Natural killer cell treated with Interleukin-12 subunit alpha and Interleukin-12 subunit beta and Interleukin-15 and Interleukin-18, amount 100 ng/mL, for 72 hours (primary cell): ENCODE measurements at regions not wholly inside any gene's neighbourhood (a gene's known extent, or its start where the extent isn't known, plus 50 kb on each side); places are given as distances from the start of the nearest gene placed in this dataset.
A peak's percentile ranks its signal among the peaks of the same experiment; 100 is the strongest.

Source experiments
- ATAC-seq, 2 donors: fragments of 150-1000 bp; cut with Tn5 transposase in 1 of 2; sonication (Bioruptor Pico), chemical (Tn5 transposase) in 1 of 2; 2 replicates each; pipeline ENCODE4 v1.10.0; 2021
- DNase-seq: peaks from one replicate; pipeline ENCODE4 v3.0.0; 2022; ENCODE audit warnings: low spot score
- H3K27ac Mint-ChIP-seq, 2 donors: 1 replicate in 1 of 2; 2 replicates in 1 of 2; pipeline ENCODE4 v1.8.0; 2022; ENCODE audit warnings: mixed read lengths in 2 of 2, mild to moderate bottlenecking in 1 of 2, moderate library complexity in 1 of 2
- H3K27me3 Mint-ChIP-seq, 2 donors: 1 replicate in 1 of 2; 2 replicates in 1 of 2; pipeline ENCODE4 v1.8.0; 2022; ENCODE audit warnings: mixed read lengths in 2 of 2
- H3K36me3 Mint-ChIP-seq: one replicate; pipeline ENCODE4 v1.8.0; 2022; ENCODE audit warnings: mixed read lengths
- H3K4me1 Mint-ChIP-seq, 2 donors: 1 replicate in 1 of 2; 2 replicates in 1 of 2; pipeline ENCODE4 v1.8.0; 2022; ENCODE audit warnings: low read depth in 2 of 2, mixed read lengths in 2 of 2, mild to moderate bottlenecking in 1 of 2
- H3K4me3 Mint-ChIP-seq: one replicate; pipeline ENCODE4 v1.8.0; 2022; ENCODE audit warnings: mixed read lengths
- H3K9me3 Mint-ChIP-seq: 2 replicates; pipeline ENCODE4 v1.8.0; 2022; ENCODE audit warnings: mixed read lengths

DNA sequence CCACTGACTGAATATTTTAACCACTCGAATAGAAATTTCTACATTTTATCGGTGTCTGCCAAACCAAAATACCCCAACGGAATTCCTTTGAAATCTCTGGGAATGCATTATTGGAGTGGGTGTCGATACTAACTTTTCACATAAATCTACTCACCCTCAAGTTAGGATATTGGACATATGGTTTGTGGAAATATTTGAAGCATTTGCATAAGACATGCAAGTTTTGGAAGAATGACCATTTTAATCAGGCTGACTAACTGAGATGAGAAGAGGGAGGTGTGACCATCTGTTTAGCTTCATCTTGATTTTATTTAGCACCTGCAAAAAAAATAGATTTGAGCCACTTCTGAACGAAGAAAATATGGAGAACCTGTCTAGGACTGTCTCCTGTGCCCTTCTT lies 61.2 kb downstream of the KLF6 start:
- H3K27ac Mint-ChIP-seq = no peak overlapping the region
- peaks cover 21 to 25% of the 10 kb centered on the region in 2 donors for H3K4me1 Mint-ChIP-seq
- ATAC-seq (no peak), DNase-seq (no peak)
- no peak overlapping the region for H3K4me3 Mint-ChIP-seq
- H3K27me3 Mint-ChIP-seq = peaks cover 0 to 8% of the 10 kb centered on the region in 2 donors
- no peaks in the 10 kb centered on the region for H3K36me3 Mint-ChIP-seq
- peaks cover 3% of the 10 kb centered on the region for H3K9me3 Mint-ChIP-seq

DNA sequence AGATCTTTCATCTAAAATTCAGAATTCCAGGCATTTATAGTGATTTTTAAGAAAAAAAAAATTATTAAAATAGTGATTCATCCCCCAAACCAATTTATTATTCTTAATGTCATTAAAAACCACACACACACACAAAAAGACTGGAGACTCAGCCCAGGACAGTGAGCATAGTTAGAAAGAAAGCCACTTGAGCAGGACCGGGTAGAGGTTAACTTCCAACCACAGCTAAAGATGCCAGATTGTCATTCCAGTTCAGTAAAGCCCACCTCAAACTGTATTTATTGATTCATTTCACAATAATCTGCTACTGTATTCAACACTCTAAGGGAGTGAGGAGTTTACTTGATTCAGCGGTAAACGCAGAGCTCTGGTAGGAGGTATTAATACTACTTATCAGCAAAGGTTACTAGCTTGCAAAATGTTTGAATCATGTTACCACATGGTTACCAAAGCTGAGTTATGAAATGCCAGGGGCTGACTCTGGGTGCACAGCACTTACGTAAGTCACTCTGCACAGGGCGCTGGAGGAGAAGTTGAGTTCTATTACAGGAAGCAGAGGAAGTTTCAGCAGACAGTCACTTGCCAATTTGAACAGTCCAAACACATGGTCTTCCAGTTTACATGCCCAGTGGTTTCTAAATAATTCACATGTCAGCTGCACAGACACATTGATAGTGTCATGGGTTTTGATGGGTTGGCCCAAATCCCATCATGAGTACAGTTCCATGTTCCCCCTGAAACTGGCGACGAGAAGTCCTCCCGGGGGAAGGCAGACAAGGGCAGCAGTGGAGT lies 64.6 kb downstream of the KLF6 start:
- ATAC-seq (peak; percentile 91 to 94), DNase-seq (peak; percentile 83)
- H3K27ac Mint-ChIP-seq = peak overlapping the region; percentile 96 to 98
- peaks cover 22 to 32% of the 10 kb centered on the region in 2 donors for H3K4me1 Mint-ChIP-seq
- H3K36me3 Mint-ChIP-seq = no peaks in the 10 kb centered on the region
- H3K9me3 Mint-ChIP-seq = peaks cover 3% of the 10 kb centered on the region
- peaks cover 0 to 5% of the 10 kb centered on the region in 2 donors for H3K27me3 Mint-ChIP-seq
- peak overlapping the region; percentile 85 for H3K4me3 Mint-ChIP-seq

DNA sequence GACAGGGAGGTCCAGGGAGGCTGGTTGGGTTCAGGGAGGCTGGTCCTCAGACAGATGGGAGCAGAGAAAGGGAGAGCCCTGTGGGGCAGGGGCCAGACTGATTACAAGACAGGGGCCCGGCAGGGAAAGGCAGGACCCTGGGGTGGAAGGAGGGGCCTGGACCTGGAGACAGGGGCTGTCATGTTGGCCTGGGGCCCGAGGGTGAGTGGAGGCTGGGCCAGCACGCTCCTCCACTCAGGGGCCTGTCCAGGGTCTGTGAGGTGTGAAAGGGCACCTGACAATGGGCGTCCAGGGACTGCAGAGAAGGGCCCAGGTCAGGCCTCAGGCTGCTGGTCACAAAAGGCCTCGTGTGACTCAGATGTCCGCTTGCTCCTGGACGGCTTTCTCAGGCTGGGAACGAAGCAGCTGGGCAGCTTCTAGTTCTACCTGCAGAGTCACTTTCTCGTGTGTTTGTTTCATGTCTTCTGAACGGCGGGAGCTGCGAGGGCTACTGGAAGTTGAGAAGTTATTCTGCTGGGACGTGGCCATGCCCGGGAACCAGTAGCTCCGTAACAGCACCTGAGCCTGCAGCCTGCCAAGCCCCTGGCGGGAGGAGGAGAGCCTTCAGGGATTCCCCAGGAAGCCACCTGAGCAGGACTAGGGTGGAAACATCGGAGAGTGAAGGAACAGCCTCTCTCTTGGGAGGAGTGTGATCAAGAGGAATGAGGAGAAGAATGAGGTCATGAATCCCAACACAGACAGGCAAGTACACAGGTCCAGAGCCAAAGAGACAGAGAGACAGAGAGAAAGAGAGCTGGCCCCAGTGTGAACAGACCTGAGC lies 65.8 kb downstream of the KLF6 start:
- peaks cover 3% of the 10 kb centered on the region for H3K9me3 Mint-ChIP-seq
- DNase-seq (no peak), ATAC-seq (no peak)
- H3K27ac Mint-ChIP-seq = peak overlapping the region; percentile 96 to 98
- peaks cover 0 to 2% of the 10 kb centered on the region in 2 donors for H3K27me3 Mint-ChIP-seq
- H3K36me3 Mint-ChIP-seq = no peaks in the 10 kb centered on the region
- peak overlapping the region; percentile 40 for H3K4me3 Mint-ChIP-seq
- peaks cover 30 to 36% of the 10 kb centered on the region in 2 donors for H3K4me1 Mint-ChIP-seq

DNA sequence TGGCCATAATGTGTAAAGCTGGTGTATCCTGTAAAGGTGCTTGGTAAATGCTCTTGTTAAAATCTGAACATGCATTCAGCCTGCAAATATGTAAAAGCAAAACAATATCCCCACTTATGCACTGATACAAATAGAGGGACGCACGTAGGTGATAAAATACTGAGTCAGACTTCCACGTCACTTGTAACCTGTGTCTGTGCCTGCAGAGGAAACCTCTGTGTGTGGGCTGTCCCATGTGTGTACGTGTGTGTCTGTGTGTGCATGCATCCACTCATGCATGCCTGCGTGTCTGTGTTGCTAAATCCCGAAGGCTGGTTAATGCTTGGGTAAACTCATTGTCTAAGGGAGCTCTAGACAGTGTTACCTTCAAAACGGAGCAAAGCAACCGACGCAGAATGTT lies 68.9 kb downstream of the KLF6 start:
- no peak overlapping the region for H3K27ac Mint-ChIP-seq
- no peaks in the 10 kb centered on the region for H3K27me3 Mint-ChIP-seq
- DNase-seq (no peak), ATAC-seq (no peak)
- peaks cover 4% of the 10 kb centered on the region for H3K9me3 Mint-ChIP-seq
- no peak overlapping the region for H3K4me3 Mint-ChIP-seq
- peaks cover 2% of the 10 kb centered on the region for H3K36me3 Mint-ChIP-seq
- H3K4me1 Mint-ChIP-seq = peaks cover 25 to 28% of the 10 kb centered on the region in 2 donors

DNA sequence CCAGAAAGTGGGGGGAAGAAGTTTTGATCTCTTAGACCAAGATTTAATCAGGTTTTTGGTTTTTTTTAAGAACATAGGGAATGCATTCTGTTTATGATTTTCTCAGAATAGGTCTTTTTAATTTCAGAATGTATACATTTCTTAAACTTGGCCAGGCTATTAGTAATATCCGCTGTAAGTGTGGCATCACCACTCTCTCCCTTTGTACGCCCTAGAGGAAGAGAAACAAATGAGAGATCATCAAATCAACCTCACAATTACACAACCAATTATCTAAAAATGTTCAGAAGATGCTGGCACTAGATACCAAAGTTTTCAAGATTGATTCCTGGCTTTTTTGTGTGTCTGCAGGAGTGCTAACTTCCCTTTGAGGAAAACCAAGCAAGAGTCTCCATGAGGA lies 70.0 kb downstream of the KLF6 start:
- Mint-ChIP-seq H3K27me3 (no peaks in the 10 kb centered on the region), H3K4me3 (no peak overlapping the region), H3K4me1 (peaks cover 14 to 17% of the 10 kb centered on the region in 2 donors), H3K27ac (peak overlapping the region; percentile 29 to 48), H3K36me3 (peaks cover 5% of the 10 kb centered on the region), H3K9me3 (peaks cover 7% of the 10 kb centered on the region)
- DNase-seq = no peak
- ATAC-seq = peak in 1 of 2 donors; percentile 67

DNA sequence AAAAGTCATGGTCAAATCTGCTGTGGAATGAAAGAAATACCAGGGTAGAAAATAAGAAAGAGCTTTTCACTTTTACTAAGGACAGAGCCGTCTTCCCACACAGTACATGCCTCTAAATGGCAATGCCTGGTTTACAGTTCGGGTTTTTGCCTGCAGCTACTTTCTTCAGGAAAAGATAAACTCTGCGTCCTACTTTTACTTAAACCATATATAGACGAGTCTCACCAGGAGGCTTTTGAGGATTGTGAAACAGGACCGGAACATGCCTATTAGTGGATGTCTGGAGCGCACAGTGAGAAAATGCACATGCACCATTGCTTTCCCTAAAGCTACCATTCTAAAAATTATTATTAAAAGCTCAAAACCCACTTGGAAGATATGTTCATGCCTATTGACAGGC lies 70.5 kb downstream of the KLF6 start:
- H3K27ac Mint-ChIP-seq = peak overlapping the region; percentile 29 to 48
- ATAC-seq (no peak), DNase-seq (no peak)
- H3K4me1 Mint-ChIP-seq = peaks cover 12 to 15% of the 10 kb centered on the region in 2 donors
- no peak overlapping the region for H3K4me3 Mint-ChIP-seq
- peaks cover 5% of the 10 kb centered on the region for H3K36me3 Mint-ChIP-seq
- H3K9me3 Mint-ChIP-seq = peaks cover 7% of the 10 kb centered on the region
- H3K27me3 Mint-ChIP-seq = no peaks in the 10 kb centered on the region

DNA sequence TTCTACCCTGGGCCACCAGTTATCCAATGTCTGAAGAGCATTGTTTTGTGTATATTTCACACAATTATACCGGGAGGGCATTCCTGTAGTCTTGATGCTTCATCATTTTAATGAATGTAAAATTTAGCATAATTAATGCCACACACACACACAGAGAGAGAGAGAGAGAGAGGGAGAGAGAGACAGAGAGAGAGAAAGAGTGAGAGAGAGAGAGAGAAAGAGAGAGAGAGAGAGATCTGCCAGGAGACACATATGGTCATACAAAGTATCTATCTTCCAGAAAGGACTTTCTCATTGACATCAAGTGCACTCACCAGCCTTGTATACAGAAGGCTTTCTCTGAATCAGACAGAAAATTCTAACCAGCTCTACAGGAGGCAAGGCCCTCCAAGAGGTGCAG lies 72.3 kb downstream of the KLF6 start:
- Mint-ChIP-seq H3K4me3 (no peak overlapping the region), H3K27ac (no peak overlapping the region), H3K4me1 (peaks cover 8 to 9% of the 10 kb centered on the region in 2 donors), H3K36me3 (peaks cover 5% of the 10 kb centered on the region), H3K9me3 (peaks cover 7% of the 10 kb centered on the region), H3K27me3 (peaks cover 0 to 3% of the 10 kb centered on the region in 2 donors)
- ATAC-seq = no peak
- no peak for DNase-seq

DNA sequence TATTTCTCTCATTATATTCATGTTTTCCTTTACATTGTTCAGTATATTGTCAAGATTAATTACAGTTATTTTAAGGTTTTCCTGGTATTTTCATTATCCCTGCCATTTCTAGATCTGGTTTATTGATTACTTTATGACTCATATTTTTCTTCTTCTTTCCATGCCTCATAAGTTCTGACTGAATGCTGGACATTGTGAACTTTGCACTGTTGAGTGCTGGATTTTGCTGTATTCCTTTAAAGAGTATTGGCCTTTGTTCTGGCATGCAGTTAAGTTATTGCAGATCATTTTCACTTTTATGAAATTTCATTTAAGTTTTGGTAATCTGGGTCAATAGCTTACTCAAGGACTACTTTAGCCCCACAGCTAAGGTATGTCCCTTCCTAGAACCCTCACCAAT lies 73.1 kb downstream of the KLF6 start:
- no peak for DNase-seq
- Mint-ChIP-seq H3K4me3 (no peak overlapping the region), H3K27me3 (peaks cover 0 to 3% of the 10 kb centered on the region in 2 donors), H3K4me1 (peaks cover 7 to 9% of the 10 kb centered on the region in 2 donors), H3K9me3 (peaks cover 7% of the 10 kb centered on the region), H3K36me3 (peaks cover 5% of the 10 kb centered on the region), H3K27ac (no peak overlapping the region)
- ATAC-seq = no peak

DNA sequence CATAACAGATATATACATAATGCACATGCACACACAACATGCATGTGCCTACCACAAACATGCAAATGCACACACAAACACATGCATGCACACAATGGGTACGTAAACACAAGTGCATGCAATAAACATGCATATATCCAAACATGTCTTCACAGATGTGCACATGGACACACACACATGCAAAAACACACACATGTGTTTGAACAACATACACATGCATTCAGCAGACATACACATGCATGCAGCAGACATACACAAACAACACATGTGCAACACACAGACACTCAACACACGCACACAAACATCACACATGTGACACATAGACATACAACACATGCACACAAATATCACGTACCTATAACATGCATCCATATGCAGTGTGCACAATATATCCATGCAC lies 74.2 kb downstream of the KLF6 start:
- H3K9me3 Mint-ChIP-seq = peaks cover 7% of the 10 kb centered on the region
- H3K36me3 Mint-ChIP-seq = peaks cover 5% of the 10 kb centered on the region
- no peak overlapping the region for H3K27ac Mint-ChIP-seq
- no peak overlapping the region for H3K4me3 Mint-ChIP-seq
- peaks cover 0 to 3% of the 10 kb centered on the region in 2 donors for H3K27me3 Mint-ChIP-seq
- peaks cover 4 to 9% of the 10 kb centered on the region in 2 donors for H3K4me1 Mint-ChIP-seq
- ATAC-seq (no peak), DNase-seq (no peak)

DNA sequence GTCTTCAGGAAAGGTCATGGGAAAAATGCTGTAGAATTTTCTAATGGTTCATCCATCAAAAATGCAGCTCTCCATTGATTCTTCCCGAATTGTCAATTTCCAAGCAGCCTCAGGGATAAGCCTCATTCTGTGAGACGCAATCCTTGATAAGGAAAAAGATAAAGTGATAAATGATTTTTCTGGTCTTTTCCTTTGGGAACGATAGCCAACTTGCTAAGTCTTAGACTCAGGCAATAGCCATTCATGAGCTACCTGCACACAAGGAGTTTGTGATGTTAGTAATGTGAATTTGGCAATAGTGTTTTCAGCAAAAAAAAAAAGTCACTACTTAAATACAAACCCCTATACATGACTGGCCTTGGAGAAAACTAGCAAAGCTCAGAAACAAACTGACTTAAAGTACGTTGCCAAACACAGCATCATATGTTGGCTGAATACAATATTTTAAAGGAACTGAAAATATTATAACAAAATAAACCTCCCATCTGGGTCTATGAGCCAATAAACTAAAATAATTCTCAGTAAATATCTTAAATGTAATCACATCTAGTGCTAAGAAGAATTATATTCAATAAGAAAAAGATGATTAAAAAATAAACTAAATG lies 75.5 kb downstream of the KLF6 start:
- Mint-ChIP-seq H3K27me3 (peaks cover 0 to 3% of the 10 kb centered on the region in 2 donors), H3K4me1 (no peaks in the 10 kb centered on the region), H3K9me3 (peaks cover 7% of the 10 kb centered on the region), H3K36me3 (peaks cover 5% of the 10 kb centered on the region), H3K4me3 (no peak overlapping the region), H3K27ac (no peak overlapping the region)
- no peak for ATAC-seq
- DNase-seq = no peak

DNA sequence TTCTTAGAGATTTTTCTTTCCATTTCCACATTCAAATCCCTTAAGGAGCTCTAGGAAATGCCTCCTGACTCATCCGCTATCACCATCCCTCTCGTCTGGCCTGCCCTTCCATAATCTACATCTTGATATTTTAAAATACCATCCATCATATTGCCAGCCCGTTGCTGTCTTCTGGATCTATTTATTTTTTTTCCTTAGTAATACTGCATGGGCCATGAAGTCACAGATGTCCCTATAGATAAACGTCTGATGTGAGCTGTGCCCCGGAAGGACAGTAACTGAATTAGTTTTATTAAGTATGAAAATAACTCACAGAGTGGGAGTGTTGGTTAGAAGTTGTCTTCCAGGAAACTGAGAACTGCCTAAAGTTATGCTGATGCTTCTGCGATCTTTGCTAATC lies 76.2 kb downstream of the KLF6 start:
- DNase-seq = no peak
- Mint-ChIP-seq H3K27ac (no peak overlapping the region), H3K4me3 (no peak overlapping the region), H3K36me3 (peaks cover 5% of the 10 kb centered on the region), H3K9me3 (peaks cover 7% of the 10 kb centered on the region), H3K4me1 (peaks cover 0 to 2% of the 10 kb centered on the region in 2 donors), H3K27me3 (peaks cover 0 to 3% of the 10 kb centered on the region in 2 donors)
- no peak for ATAC-seq

DNA sequence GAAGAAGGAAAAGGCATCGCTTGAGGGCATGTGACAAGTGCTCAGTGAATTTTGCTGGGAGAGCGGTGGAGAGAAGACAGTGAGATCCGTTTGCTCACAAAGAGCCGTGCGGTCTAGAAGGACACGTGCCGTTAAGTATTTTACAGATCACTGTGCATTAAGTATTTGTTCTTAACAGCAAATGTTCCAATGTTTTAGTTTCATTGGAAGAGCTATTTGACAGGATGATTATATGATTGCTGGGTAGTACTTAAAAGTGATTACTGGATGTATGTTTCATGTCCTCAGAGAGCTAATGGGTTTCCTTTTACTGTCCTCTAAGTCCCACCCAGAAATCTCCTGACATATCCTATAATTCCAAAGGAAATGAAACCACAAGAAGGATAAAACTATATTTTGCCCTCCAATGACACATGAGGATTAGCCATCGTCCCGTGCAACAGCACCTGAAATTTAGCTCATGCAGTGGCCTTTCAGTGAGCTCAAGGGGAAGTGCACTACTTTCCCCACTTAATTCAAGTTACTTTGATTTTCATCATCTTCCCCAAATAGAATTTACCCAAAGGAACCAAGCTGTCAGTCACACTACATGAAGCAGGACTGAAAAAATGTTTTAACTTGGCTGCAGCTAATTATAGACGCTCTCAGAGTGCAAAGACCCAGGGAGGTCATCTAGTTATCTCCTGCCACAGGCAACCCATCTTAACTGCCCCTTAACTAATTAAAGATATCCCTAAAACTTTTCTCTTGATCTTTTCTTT lies 80.3 kb downstream of the KLF6 start:
- no peaks in the 10 kb centered on the region for H3K36me3 Mint-ChIP-seq
- H3K4me3 Mint-ChIP-seq = no peak overlapping the region
- no peaks in the 10 kb centered on the region for H3K9me3 Mint-ChIP-seq
- H3K27ac Mint-ChIP-seq = no peak overlapping the region
- H3K4me1 Mint-ChIP-seq = peaks cover 13 to 18% of the 10 kb centered on the region in 2 donors
- ATAC-seq (no peak), DNase-seq (no peak)
- H3K27me3 Mint-ChIP-seq = peaks cover 0 to 5% of the 10 kb centered on the region in 2 donors

DNA sequence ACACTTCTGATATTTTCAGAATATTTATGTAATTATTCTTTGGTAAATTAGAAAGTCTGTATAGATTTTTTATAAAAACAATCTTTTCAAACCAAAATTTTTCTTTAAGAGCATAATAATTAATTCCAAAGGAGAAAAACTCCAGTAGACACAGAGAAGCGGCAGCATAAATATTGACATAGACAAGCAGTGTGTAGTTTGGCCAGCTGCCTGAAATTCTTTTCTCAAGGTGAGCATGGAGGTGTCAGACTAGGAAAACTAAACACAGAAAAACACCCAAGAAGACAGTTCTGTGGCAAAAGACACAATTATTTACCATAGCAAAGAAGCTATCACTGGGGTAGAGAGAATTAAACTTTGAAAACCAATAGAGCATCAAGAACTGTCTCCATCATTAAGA lies 82.4 kb downstream of the KLF6 start:
- no peak for ATAC-seq
- Mint-ChIP-seq H3K4me3 (no peak overlapping the region), H3K4me1 (peaks cover 17 to 18% of the 10 kb centered on the region in 2 donors), H3K27me3 (peaks cover 0 to 6% of the 10 kb centered on the region in 2 donors), H3K27ac (no peak overlapping the region), H3K36me3 (no peaks in the 10 kb centered on the region), H3K9me3 (no peaks in the 10 kb centered on the region)
- DNase-seq = no peak
